WTC11 (cell line): ENCODE measurements at regions not wholly inside any gene's neighbourhood (a gene's known extent, or its start where the extent isn't known, plus 50 kb on each side); places are given as distances from the start of the nearest gene placed in this dataset.

Source experiments
- ZNF138 ChIP-seq: sonication (generic); formaldehyde crosslinking; conservative IDR thresholded peaks from 2 replicates; pipeline ENCODE4 v1.8.1; 2022; ENCODE audit warnings: mild to moderate bottlenecking, moderate library complexity, missing genetic modification reagents
- TF ChIP-seq, protein P1 (sequence below): sonication (generic); formaldehyde crosslinking; conservative IDR thresholded peaks from 2 replicates; pipeline ENCODE4 v1.8.1; 2022; ENCODE audit warnings: mild to moderate bottlenecking, missing genetic modification reagents

DNA sequence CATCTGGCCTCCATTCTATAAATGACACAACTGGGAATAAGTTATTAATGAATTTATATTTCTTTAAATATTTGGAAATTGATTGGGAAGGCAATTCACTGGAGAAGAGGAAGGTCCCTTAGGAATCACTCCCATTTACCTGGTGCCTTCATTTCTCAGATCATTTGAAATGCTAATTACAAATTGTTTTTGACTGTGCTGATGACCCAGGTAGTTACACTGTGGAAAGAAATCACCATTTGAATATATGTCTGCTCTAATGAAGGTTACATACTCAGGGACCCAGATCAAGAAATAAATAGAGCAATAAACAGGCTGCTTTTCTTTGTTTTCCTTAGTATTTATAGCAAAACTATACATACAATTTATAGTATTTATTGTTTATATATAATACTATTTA is 1759.1 kb downstream of the ARAP2 start:
- TF ChIP-seq, protein P1, sequence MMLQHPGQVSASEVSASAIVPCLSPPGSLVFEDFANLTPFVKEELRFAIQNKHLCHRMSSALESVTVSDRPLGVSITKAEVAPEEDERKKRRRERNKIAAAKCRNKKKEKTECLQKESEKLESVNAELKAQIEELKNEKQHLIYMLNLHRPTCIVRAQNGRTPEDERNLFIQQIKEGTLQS (CRISPR knock-in tag), result no peak
- TF ChIP-seq ZNF138, result no peak
